ENCODE measurements at regions not wholly inside any gene's neighbourhood (a gene's known extent, or its start where the extent isn't known, plus 50 kb on each side); places are given as distances from the start of the nearest gene placed in this dataset.

GRCh38 chr14:104290058-104290667 is 151.8 kb downstream of the KIF26A start:
- no peak for ATAC-seq
- DNase-seq: peak in 2 of 3 donors; percentile 17 to 31
- no peak overlapping the region for H3K4me3 ChIP-seq
- intact Hi-C loops (cut with DNase I, micrococcal nuclease): no loop called here
- TF ChIP-seq, protein P1, sequence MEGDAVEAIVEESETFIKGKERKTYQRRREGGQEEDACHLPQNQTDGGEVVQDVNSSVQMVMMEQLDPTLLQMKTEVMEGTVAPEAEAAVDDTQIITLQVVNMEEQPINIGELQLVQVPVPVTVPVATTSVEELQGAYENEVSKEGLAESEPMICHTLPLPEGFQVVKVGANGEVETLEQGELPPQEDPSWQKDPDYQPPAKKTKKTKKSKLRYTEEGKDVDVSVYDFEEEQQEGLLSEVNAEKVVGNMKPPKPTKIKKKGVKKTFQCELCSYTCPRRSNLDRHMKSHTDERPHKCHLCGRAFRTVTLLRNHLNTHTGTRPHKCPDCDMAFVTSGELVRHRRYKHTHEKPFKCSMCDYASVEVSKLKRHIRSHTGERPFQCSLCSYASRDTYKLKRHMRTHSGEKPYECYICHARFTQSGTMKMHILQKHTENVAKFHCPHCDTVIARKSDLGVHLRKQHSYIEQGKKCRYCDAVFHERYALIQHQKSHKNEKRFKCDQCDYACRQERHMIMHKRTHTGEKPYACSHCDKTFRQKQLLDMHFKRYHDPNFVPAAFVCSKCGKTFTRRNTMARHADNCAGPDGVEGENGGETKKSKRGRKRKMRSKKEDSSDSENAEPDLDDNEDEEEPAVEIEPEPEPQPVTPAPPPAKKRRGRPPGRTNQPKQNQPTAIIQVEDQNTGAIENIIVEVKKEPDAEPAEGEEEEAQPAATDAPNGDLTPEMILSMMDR (IDR thresholded peaks at IDR 0.05): no peak
- H3K9me3 ChIP-seq: no peaks in the 10 kb centered on the region
- peaks cover 16% of the 10 kb centered on the region for H3K4me1 ChIP-seq (ENCODE audit: low read depth)
- H3K36me3 ChIP-seq (ENCODE audit: low read depth): no peaks in the 10 kb centered on the region

GRCh38 chr14:104290756-104291122 is 152.4 kb downstream of the KIF26A start:
- H3K4me3 ChIP-seq: no peak overlapping the region
- TF ChIP-seq, protein P1 (IDR thresholded peaks at IDR 0.05): no peak
- intact Hi-C loops (cut with DNase I, micrococcal nuclease): no loop called here
- H3K36me3 ChIP-seq (ENCODE audit: low read depth): no peaks in the 10 kb centered on the region
- peaks cover 16% of the 10 kb centered on the region for H3K4me1 ChIP-seq (ENCODE audit: low read depth)
- ATAC-seq: no peak
- H3K9me3 ChIP-seq: no peaks in the 10 kb centered on the region
- DNase-seq: peak in 2 of 3 donors; percentile 19 to 28

GRCh38 chr14:104291123-104292000 is 153.0 kb downstream of the KIF26A start:
- TF ChIP-seq, protein P1 (IDR thresholded peaks at IDR 0.05): no peak
- intact Hi-C loops (cut with DNase I, micrococcal nuclease): no loop called here
- no peaks in the 10 kb centered on the region for H3K36me3 ChIP-seq (ENCODE audit: low read depth)
- ATAC-seq: peak; percentile 25
- H3K4me3 ChIP-seq: no peak overlapping the region
- peaks cover 16% of the 10 kb centered on the region for H3K4me1 ChIP-seq (ENCODE audit: low read depth)
- no peaks in the 10 kb centered on the region for H3K9me3 ChIP-seq
- DNase-seq: peak in 2 of 3 donors; percentile 34 to 49

DNA sequence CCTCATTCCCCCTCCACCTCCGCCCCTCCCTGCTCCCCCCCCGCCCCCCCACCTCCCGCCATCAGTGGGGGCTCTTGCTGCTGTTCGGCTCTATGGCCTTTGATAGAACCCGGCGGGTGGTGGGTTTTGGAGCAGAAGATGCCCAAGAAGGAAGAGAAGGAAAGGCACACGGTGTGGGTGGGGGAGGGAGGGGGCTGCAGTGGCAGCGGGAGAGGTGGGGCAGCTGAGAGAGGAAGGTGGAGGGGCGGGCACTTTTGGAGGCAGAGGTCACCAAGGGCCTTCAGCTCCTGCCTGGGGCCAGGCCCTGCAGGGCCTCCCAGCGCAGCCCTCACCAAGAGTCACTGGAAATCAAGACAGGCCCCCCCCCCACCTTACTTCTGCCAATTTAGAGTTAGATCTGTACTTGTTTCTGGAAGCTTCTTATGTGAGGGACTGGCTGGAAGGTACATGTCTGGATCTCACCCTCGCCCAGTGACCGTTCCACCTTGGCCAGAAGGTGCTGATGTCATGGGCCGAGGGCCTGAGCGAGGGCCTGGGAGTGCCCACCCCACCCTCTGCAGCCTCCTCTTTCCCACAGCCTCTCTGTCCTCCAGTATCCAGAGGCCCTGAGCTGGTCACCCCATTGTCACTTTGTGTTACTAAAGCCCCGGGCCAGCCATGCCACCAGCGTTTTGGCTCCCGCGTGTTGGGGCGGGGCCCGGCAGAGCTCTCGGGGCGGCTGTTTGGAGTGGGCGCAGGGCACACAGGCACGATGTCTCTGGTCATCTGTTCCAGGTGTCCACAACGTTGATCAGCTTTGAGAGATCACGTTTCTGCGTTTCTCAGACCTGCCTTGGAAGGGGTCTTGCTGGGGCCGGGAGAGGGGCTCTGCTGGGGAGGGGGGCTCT is 153.9 kb downstream of the KIF26A start:
- Histone ChIP-seq H3K4me1 (ENCODE audit: low read depth) (peaks cover 16% of the 10 kb centered on the region), H3K36me3 (ENCODE audit: low read depth) (no peaks in the 10 kb centered on the region), H3K4me3 (no peak overlapping the region), H3K9me3 (no peaks in the 10 kb centered on the region)
- DNase-seq (peak in 2 of 3 donors; percentile 21 to 44), ATAC-seq (no peak)
- TF ChIP-seq, protein P1 (IDR thresholded peaks at IDR 0.05): no peak
- intact Hi-C loops (cut with DNase I, micrococcal nuclease): no loop called here

- TF ChIP-seq, protein P1 (IDR thresholded peaks at IDR 0.05): no peak
- Histone ChIP-seq H3K4me1 (ENCODE audit: low read depth) (peaks cover 16% of the 10 kb centered on the region), H3K36me3 (ENCODE audit: low read depth) (no peaks in the 10 kb centered on the region), H3K4me3 (no peak overlapping the region), H3K9me3 (no peaks in the 10 kb centered on the region)
- intact Hi-C loops (cut with DNase I, micrococcal nuclease): no loop called here
- ATAC-seq (no peak), DNase-seq (peak in 2 of 3 donors; percentile 33 to 36)
Measured at GRCh38 chr14:104293231-104293841, 154.9 kb downstream of the KIF26A start.

Measured in mucosa of descending colon (tissue), 3 donors.